MM.1S (cell line): ENCODE measurements at regions not wholly inside any gene's neighbourhood (a gene's known extent, or its start where the extent isn't known, plus 50 kb on each side); places are given as distances from the start of the nearest gene placed in this dataset.
A peak's percentile ranks its signal among the peaks of the same experiment; 100 is the strongest.

ENCODE experiments used
- CTCF ChIP-seq: fragments of 300-600 bp; sonication (generic); IDR thresholded peaks from 2 replicates; pipeline ENCODE4 v1.5.1; 2016; ENCODE audit warnings: antibody characterized with exemption, low read length, mixed read lengths
- EZH2 ChIP-seq: fragments of 300-600 bp; sonication (generic); optimal IDR thresholded peaks from 2 replicates; pipeline ENCODE3; 2017; ENCODE audit warnings: low read depth, mild to moderate bottlenecking, antibody characterized with exemption, low read length, mixed read lengths
- EZH2phosphoT487 ChIP-seq: fragments of 300-600 bp; sonication (generic); IDR thresholded peaks from 2 replicates; pipeline ENCODE4 v1.6.1; 2018; ENCODE audit warnings: antibody characterized with exemption, low read length

GRCh38 chr5:126186210-126186609, 237.0 kb upstream of the GRAMD2B start:
- peak; percentile 5; the same call in 1 of the 2 replicates for TF ChIP-seq CTCF
- TF ChIP-seq EZH2, result no peak
- no peak for TF ChIP-seq EZH2phosphoT487
